ENCODE measurements at regions not wholly inside any gene's neighbourhood (a gene's known extent, or its start where the extent isn't known, plus 50 kb on each side); places are given as distances from the start of the nearest gene placed in this dataset.
"Not testable (repeated sequence)": the region's sequence is repeated elsewhere in the genome, so short reads cannot be mapped to it uniquely, and the experiment has no call there.

DNA sequence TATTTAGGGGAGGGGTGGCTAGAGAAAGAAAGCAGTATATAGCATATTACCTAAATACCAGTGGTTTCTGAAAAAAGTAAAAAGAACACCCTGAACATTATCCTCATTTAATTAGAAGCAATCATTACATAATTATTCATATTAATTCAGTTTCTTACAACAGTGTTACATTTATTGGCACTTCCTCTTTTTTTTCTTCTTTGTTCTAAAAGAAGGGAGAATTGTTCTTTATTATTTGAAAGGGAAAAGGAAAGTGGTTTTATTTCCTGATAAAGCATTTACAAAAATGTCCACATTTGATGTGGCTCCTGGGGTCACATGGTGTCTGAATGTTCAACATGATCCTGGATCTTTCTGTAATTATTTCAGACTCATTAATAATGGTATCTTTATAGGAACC is 254.9 kb upstream of the ZEB2 start:
- Histone ChIP-seq H2BK5ac (ENCODE audit: low read depth, low read length, poor library complexity, severe bottlenecking) (no peak overlapping the region), H3K4ac (ENCODE audit: low read depth in 1 of 2, low read length in 2 of 2) (no peak overlapping the region), H3K9ac (ENCODE audit: low read length) (no peak overlapping the region), H3K36me3 (ENCODE audit: control insufficient read depth in 1 of 2, insufficient read depth in 2 of 2, low read depth in 1 of 2, low read length in 2 of 2) (no peaks in the 10 kb centered on the region), H3K4me1 (ENCODE audit: control insufficient read depth, insufficient read depth, low read depth, low read length) (no peaks in the 10 kb centered on the region), H2BK120ac (ENCODE audit: low read depth, low read length) (no peak overlapping the region), H3K4me3 (ENCODE audit: insufficient read depth in 1 of 2, low read depth in 1 of 2, low read length in 2 of 2) (no peak overlapping the region), H3K4me2 (ENCODE audit: low read length, poor library complexity, severe bottlenecking) (no peak overlapping the region), H3K27me3 (ENCODE audit: control insufficient read depth in 1 of 2, insufficient read depth in 1 of 2, low read length in 2 of 2) (no peaks in the 10 kb centered on the region), H3K14ac (ENCODE audit: low read length in 2 of 2) (no peak overlapping the region), H2AK5ac (ENCODE audit: low read length, severe bottlenecking) (no peak overlapping the region), H3K23ac (ENCODE audit: low read length in 2 of 2) (no peak overlapping the region), H4K8ac (ENCODE audit: low read length) (no peak overlapping the region), H3K18ac (ENCODE audit: low read depth in 1 of 2, low read length in 2 of 2) (no peak overlapping the region), H2AFZ (ENCODE audit: low read depth, low read length) (no peak overlapping the region), H2BK15ac (ENCODE audit: low read depth, poor library complexity, severe bottlenecking) (no peak overlapping the region), H3K79me1 (replicated peaks; ENCODE audit: low read length, poor library complexity, severe bottlenecking) (no peaks in the 10 kb centered on the region), H3K27ac (ENCODE audit: low read length, poor library complexity, severe bottlenecking) (no peak overlapping the region), H3K9me3 (ENCODE audit: control insufficient read depth, low read length) (no peaks in the 10 kb centered on the region), H2BK12ac (ENCODE audit: low read length in 2 of 2) (no peak overlapping the region), H4K91ac (ENCODE audit: low read length) (no peak overlapping the region)
- DNase-seq = no peak

DNA sequence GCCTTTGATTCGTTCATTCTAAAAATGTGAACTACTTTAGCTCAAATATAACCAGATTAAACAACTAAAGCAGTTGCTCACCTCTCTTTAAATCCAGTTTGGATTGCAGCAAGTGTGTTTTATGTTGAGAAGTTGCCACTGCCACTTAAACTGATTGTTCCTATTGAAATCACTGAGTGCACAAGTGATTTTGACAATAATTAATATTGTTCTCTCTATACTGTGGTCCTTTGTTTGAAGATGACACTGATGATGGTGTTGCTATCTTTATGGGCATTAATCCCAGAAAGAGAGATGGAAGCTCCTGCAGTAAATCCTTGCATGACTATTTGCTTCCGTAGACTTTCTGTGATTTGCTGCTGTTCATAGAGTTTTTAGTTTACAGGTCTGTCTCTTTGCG is 251.4 kb upstream of the ZEB2 start:
- Histone ChIP-seq H3K4me1 (ENCODE audit: control insufficient read depth, insufficient read depth, low read depth, low read length) (no peaks in the 10 kb centered on the region), H2BK120ac (ENCODE audit: low read depth, low read length) (no peak overlapping the region), H3K4me3 (ENCODE audit: insufficient read depth in 1 of 2, low read depth in 1 of 2, low read length in 2 of 2) (no peak overlapping the region), H2BK12ac (ENCODE audit: low read length in 2 of 2) (no peak overlapping the region), H3K4ac (ENCODE audit: low read depth in 1 of 2, low read length in 2 of 2) (no peak overlapping the region), H3K9ac (ENCODE audit: low read length) (no peak overlapping the region), H3K18ac (ENCODE audit: low read depth in 1 of 2, low read length in 2 of 2) (no peak overlapping the region), H3K27ac (ENCODE audit: low read length, poor library complexity, severe bottlenecking) (no peak overlapping the region), H2AFZ (ENCODE audit: low read depth, low read length) (no peak overlapping the region), H3K36me3 (ENCODE audit: control insufficient read depth in 1 of 2, insufficient read depth in 2 of 2, low read depth in 1 of 2, low read length in 2 of 2) (no peaks in the 10 kb centered on the region), H3K4me2 (ENCODE audit: low read length, poor library complexity, severe bottlenecking) (no peak overlapping the region), H4K8ac (ENCODE audit: low read length) (no peak overlapping the region), H3K27me3 (ENCODE audit: control insufficient read depth in 1 of 2, insufficient read depth in 1 of 2, low read length in 2 of 2) (no peaks in the 10 kb centered on the region), H3K9me3 (ENCODE audit: control insufficient read depth, low read length) (no peaks in the 10 kb centered on the region), H2AK5ac (ENCODE audit: low read length, severe bottlenecking) (no peak overlapping the region), H2BK5ac (ENCODE audit: low read depth, low read length, poor library complexity, severe bottlenecking) (no peak overlapping the region), H3K79me1 (replicated peaks; ENCODE audit: low read length, poor library complexity, severe bottlenecking) (no peaks in the 10 kb centered on the region), H3K23ac (ENCODE audit: low read length in 2 of 2) (no peak overlapping the region), H2BK15ac (ENCODE audit: low read depth, poor library complexity, severe bottlenecking) (no peak overlapping the region), H3K14ac (ENCODE audit: low read length in 2 of 2) (no peak overlapping the region), H4K91ac (ENCODE audit: low read length) (no peak overlapping the region)
- no peak for DNase-seq
- WGBS = 94% methylated on average over 2 of the region's 3 CpGs

DNA sequence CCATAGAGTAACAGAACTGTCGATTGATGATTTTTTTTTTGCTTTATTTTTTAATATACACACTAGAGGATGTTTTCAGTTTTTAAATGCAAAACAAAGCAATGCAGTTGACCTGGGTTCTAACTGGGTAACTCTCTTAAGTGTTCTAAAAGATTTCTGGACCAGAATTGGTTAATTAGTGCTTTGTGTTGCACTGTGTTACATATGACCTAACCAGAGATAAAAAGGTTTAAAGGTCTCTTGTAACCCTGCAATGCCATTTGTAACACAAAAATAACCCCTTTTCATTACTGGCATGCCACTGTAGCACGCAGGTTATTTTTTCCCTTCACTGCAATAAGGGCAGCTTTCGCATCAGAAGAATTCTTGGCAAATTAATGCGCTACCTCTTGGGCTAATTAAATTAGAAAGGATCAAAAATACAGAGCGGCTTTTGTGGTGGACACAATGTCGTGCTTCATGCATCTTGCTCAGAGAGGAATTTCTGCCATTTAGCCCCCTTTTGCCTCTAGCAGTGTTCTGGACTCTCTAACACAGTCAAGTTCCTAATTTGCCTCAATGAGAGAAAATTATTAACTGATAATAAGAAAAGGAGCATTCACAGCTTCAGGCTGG is 250.8 kb upstream of the ZEB2 start:
- WGBS = 95% methylated on average over 5 of the region's 6 CpGs
- no peak overlapping the region for H2BK15ac ChIP-seq (ENCODE audit: low read depth, poor library complexity, severe bottlenecking)

DNA sequence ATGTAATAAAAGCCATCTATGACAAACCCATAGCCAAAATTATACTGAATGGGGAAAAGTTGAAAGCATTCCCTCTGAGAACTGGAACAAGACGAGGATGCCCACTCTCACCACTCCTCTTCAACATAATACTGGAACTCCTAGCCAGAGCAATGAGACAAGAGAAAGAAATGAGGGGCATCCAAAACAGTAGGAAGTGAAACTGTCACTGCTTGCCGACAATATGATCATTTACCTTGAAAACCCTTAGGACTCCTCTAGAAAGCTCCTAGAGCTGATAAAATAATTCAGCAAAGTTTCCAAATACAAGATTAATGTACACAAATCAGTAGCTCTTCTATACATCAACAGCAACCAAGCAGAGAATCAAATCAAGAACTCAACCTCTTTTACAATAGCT is 241.0 kb upstream of the ZEB2 start:
- 81% methylated on average over 2 of the region's 2 CpGs for WGBS

More for the DNA sequence above, 250.8 kb upstream of the ZEB2 start:
- no peak for DNase-seq
- no peaks in the 10 kb centered on the region for H3K27me3 ChIP-seq (ENCODE audit: control insufficient read depth in 1 of 2, insufficient read depth in 1 of 2, low read length in 2 of 2)
- H3K27ac ChIP-seq (ENCODE audit: low read length, poor library complexity, severe bottlenecking) = no peak overlapping the region
- no peak overlapping the region for H3K4me3 ChIP-seq (ENCODE audit: insufficient read depth in 1 of 2, low read depth in 1 of 2, low read length in 2 of 2)
- no peak overlapping the region for H2BK12ac ChIP-seq (ENCODE audit: low read length in 2 of 2)
- no peak overlapping the region for H2BK120ac ChIP-seq (ENCODE audit: low read depth, low read length)
- no peak overlapping the region for H2AFZ ChIP-seq (ENCODE audit: low read depth, low read length)
- no peaks in the 10 kb centered on the region for H3K36me3 ChIP-seq (ENCODE audit: control insufficient read depth in 1 of 2, insufficient read depth in 2 of 2, low read depth in 1 of 2, low read length in 2 of 2)
- H3K18ac ChIP-seq (ENCODE audit: low read depth in 1 of 2, low read length in 2 of 2) = no peak overlapping the region
- no peak overlapping the region for H2BK5ac ChIP-seq (ENCODE audit: low read depth, low read length, poor library complexity, severe bottlenecking)
- H4K91ac ChIP-seq (ENCODE audit: low read length) = no peak overlapping the region
- H2AK5ac ChIP-seq (ENCODE audit: low read length, severe bottlenecking) = no peak overlapping the region
- no peaks in the 10 kb centered on the region for H3K9me3 ChIP-seq (ENCODE audit: control insufficient read depth, low read length)
- H3K9ac ChIP-seq (ENCODE audit: low read length) = no peak overlapping the region
- no peaks in the 10 kb centered on the region for H3K79me1 ChIP-seq (replicated peaks; ENCODE audit: low read length, poor library complexity, severe bottlenecking)
- H4K8ac ChIP-seq (ENCODE audit: low read length) = no peak overlapping the region
- H3K14ac ChIP-seq (ENCODE audit: low read length in 2 of 2) = no peak overlapping the region
- H3K4me2 ChIP-seq (ENCODE audit: low read length, poor library complexity, severe bottlenecking) = no peak overlapping the region
- no peak overlapping the region for H3K4ac ChIP-seq (ENCODE audit: low read depth in 1 of 2, low read length in 2 of 2)
- H3K23ac ChIP-seq (ENCODE audit: low read length in 2 of 2) = no peak overlapping the region
- no peaks in the 10 kb centered on the region for H3K4me1 ChIP-seq (ENCODE audit: control insufficient read depth, insufficient read depth, low read depth, low read length)

More for the DNA sequence above, 241.0 kb upstream of the ZEB2 start:
- not testable (repeated sequence) for H3K23ac ChIP-seq (ENCODE audit: low read length in 2 of 2); DNase-seq; H3K4me2 ChIP-seq (ENCODE audit: low read length, poor library complexity, severe bottlenecking); H2BK15ac ChIP-seq (ENCODE audit: low read depth, poor library complexity, severe bottlenecking); H3K4me1 ChIP-seq (ENCODE audit: control insufficient read depth, insufficient read depth, low read depth, low read length); H4K8ac ChIP-seq (ENCODE audit: low read length); H3K4ac ChIP-seq (ENCODE audit: low read depth in 1 of 2, low read length in 2 of 2); H3K27ac ChIP-seq (ENCODE audit: low read length, poor library complexity, severe bottlenecking); H2BK5ac ChIP-seq (ENCODE audit: low read depth, low read length, poor library complexity, severe bottlenecking); H2BK12ac ChIP-seq (ENCODE audit: low read length in 2 of 2); H2AFZ ChIP-seq (ENCODE audit: low read depth, low read length); H3K27me3 ChIP-seq (ENCODE audit: control insufficient read depth in 1 of 2, insufficient read depth in 1 of 2, low read length in 2 of 2); H3K4me3 ChIP-seq (ENCODE audit: insufficient read depth in 1 of 2, low read depth in 1 of 2, low read length in 2 of 2); H3K18ac ChIP-seq (ENCODE audit: low read depth in 1 of 2, low read length in 2 of 2); H3K36me3 ChIP-seq (ENCODE audit: control insufficient read depth in 1 of 2, insufficient read depth in 2 of 2, low read depth in 1 of 2, low read length in 2 of 2); H2BK120ac ChIP-seq (ENCODE audit: low read depth, low read length); H3K79me1 ChIP-seq (replicated peaks; ENCODE audit: low read length, poor library complexity, severe bottlenecking); H4K91ac ChIP-seq (ENCODE audit: low read length); H2AK5ac ChIP-seq (ENCODE audit: low read length, severe bottlenecking); H3K14ac ChIP-seq (ENCODE audit: low read length in 2 of 2); H3K9ac ChIP-seq (ENCODE audit: low read length); H3K9me3 ChIP-seq (ENCODE audit: control insufficient read depth, low read length)
